ENCODE measurements at regions not wholly inside any gene's neighbourhood (a gene's known extent, or its start where the extent isn't known, plus 50 kb on each side); places are given as distances from the start of the nearest gene placed in this dataset.
"Not testable (repeated sequence)": the region's sequence is repeated elsewhere in the genome, so short reads cannot be mapped to it uniquely, and the experiment has no call there.

- H3K9me3 ChIP-seq (ENCODE audit: insufficient read depth, low read depth, low read length); DNase-seq; H3K4me1 ChIP-seq (ENCODE audit: control insufficient read depth in 1 of 2, insufficient read depth in 2 of 2, low read length in 2 of 2); H3K23ac ChIP-seq (ENCODE audit: low read length); H3K79me2 ChIP-seq (ENCODE audit: control insufficient read depth, insufficient read depth, low read length, poor library complexity); H3K36me3 ChIP-seq (ENCODE audit: control insufficient read depth in 1 of 2, insufficient read depth in 2 of 2, low read length in 2 of 2); H2BK120ac ChIP-seq (ENCODE audit: insufficient read depth, low read length, poor library complexity); H3K27me3 ChIP-seq (ENCODE audit: insufficient read depth, low read length); H3K9ac ChIP-seq (ENCODE audit: low read length); H3K14ac ChIP-seq (ENCODE audit: low read length); H3K79me1 ChIP-seq (ENCODE audit: low read length); H3K4ac ChIP-seq (ENCODE audit: low read depth, low read length); H2BK5ac ChIP-seq (ENCODE audit: low read depth, low read length, poor library complexity); H3K27ac ChIP-seq (ENCODE audit: low read depth, low read length); H2BK12ac ChIP-seq (ENCODE audit: low read length); H3K18ac ChIP-seq (ENCODE audit: low read length); H2AFZ ChIP-seq (ENCODE audit: insufficient read depth, low read length, poor library complexity); H3K4me2 ChIP-seq (ENCODE audit: low read length); H4K8ac ChIP-seq (ENCODE audit: low read depth, low read length); H2AK5ac ChIP-seq (ENCODE audit: low read length); H3K4me3 ChIP-seq (ENCODE audit: low read depth, low read length); H4K91ac ChIP-seq (ENCODE audit: low read depth, low read length); H4K12ac ChIP-seq (ENCODE audit: low read depth, low read length): not testable (repeated sequence)
- no CpG with 5 or more reads among the region's 23 CpGs for WGBS (ENCODE audit: extremely low coverage, insufficient coverage, insufficient read length)
Observed at GRCh38 chr16:31975826-31976419, 102.3 kb downstream of the ZNF267 start.

DNA sequence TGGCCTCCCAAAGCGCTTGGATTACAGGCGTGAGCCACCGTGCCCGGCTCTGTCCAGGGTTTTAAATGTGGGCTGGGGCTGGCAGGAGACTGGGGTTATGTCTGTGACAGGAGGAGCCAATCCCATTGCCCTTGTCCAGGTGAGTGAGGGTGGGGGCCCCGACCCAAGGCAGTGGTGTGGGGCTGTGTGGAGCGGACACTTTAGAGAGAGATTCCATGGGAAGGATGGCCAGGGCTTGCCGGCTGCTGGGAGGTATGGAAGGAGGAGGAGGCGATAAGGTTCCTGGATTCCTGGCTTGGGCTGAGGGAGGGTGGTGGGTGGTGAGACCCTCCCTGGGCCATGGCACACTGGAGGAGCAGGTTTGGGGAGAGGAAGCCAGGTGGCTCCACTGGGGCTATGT, 104.9 kb downstream of the ZNF267 start:
- H3K4me2 ChIP-seq (ENCODE audit: low read length); H3K14ac ChIP-seq (ENCODE audit: low read length); DNase-seq; H3K36me3 ChIP-seq (ENCODE audit: control insufficient read depth in 1 of 2, insufficient read depth in 2 of 2, low read length in 2 of 2); H2AK5ac ChIP-seq (ENCODE audit: low read length); H3K79me1 ChIP-seq (ENCODE audit: low read length); H3K79me2 ChIP-seq (ENCODE audit: control insufficient read depth, insufficient read depth, low read length, poor library complexity); H2AFZ ChIP-seq (ENCODE audit: insufficient read depth, low read length, poor library complexity); H3K23ac ChIP-seq (ENCODE audit: low read length); H3K9ac ChIP-seq (ENCODE audit: low read length); H4K91ac ChIP-seq (ENCODE audit: low read depth, low read length); H3K4me1 ChIP-seq (ENCODE audit: control insufficient read depth in 1 of 2, insufficient read depth in 2 of 2, low read length in 2 of 2); H2BK120ac ChIP-seq (ENCODE audit: insufficient read depth, low read length, poor library complexity); H3K4ac ChIP-seq (ENCODE audit: low read depth, low read length); H2BK5ac ChIP-seq (ENCODE audit: low read depth, low read length, poor library complexity); H3K4me3 ChIP-seq (ENCODE audit: low read depth, low read length); H3K9me3 ChIP-seq (ENCODE audit: insufficient read depth, low read depth, low read length); H4K12ac ChIP-seq (ENCODE audit: low read depth, low read length); H3K18ac ChIP-seq (ENCODE audit: low read length); H3K27ac ChIP-seq (ENCODE audit: low read depth, low read length); H4K8ac ChIP-seq (ENCODE audit: low read depth, low read length); H3K27me3 ChIP-seq (ENCODE audit: insufficient read depth, low read length); H2BK12ac ChIP-seq (ENCODE audit: low read length): not testable (repeated sequence)
- WGBS (ENCODE audit: extremely low coverage, insufficient coverage, insufficient read length), result no CpG with 5 or more reads among the region's 8 CpGs

DNA sequence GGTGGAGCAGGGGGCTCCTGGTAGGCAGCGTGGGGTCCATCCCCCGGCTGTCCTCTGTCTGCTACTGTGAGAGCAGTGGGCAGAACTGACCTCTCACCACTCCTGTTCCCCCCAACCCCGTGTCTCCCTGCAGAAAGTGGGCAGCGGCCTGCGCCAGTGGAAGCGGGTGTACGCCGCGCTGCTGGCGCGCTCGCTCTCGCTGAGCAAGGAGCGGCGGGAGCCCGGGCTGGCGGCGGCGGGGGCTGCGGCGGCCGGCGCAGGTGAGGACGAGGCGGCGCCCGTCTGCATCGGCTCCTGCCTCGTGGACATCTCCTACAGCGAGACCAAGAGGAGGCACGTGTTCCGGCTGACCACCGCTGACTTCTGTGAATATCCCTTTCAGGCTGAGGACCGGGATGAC, 108.1 kb downstream of the ZNF267 start:
- not testable (repeated sequence) for H3K23ac ChIP-seq (ENCODE audit: low read length); H3K4me2 ChIP-seq (ENCODE audit: low read length); H4K91ac ChIP-seq (ENCODE audit: low read depth, low read length); H3K9ac ChIP-seq (ENCODE audit: low read length); H4K8ac ChIP-seq (ENCODE audit: low read depth, low read length); DNase-seq; H3K27ac ChIP-seq (ENCODE audit: low read depth, low read length); H3K14ac ChIP-seq (ENCODE audit: low read length); H3K79me1 ChIP-seq (ENCODE audit: low read length); H3K36me3 ChIP-seq (ENCODE audit: control insufficient read depth in 1 of 2, insufficient read depth in 2 of 2, low read length in 2 of 2); H2BK120ac ChIP-seq (ENCODE audit: insufficient read depth, low read length, poor library complexity); H2BK12ac ChIP-seq (ENCODE audit: low read length); H3K4ac ChIP-seq (ENCODE audit: low read depth, low read length); H3K4me3 ChIP-seq (ENCODE audit: low read depth, low read length); H3K9me3 ChIP-seq (ENCODE audit: insufficient read depth, low read depth, low read length); H2AFZ ChIP-seq (ENCODE audit: insufficient read depth, low read length, poor library complexity); H4K12ac ChIP-seq (ENCODE audit: low read depth, low read length); H3K18ac ChIP-seq (ENCODE audit: low read length); H3K79me2 ChIP-seq (ENCODE audit: control insufficient read depth, insufficient read depth, low read length, poor library complexity); H2BK5ac ChIP-seq (ENCODE audit: low read depth, low read length, poor library complexity); H2AK5ac ChIP-seq (ENCODE audit: low read length); H3K4me1 ChIP-seq (ENCODE audit: control insufficient read depth in 1 of 2, insufficient read depth in 2 of 2, low read length in 2 of 2); H3K27me3 ChIP-seq (ENCODE audit: insufficient read depth, low read length)
- no CpG with 5 or more reads among the region's 34 CpGs for WGBS (ENCODE audit: extremely low coverage, insufficient coverage, insufficient read length)

- not testable (repeated sequence) for H3K27ac ChIP-seq (ENCODE audit: low read depth, low read length); H3K27me3 ChIP-seq (ENCODE audit: insufficient read depth, low read length); H2BK120ac ChIP-seq (ENCODE audit: insufficient read depth, low read length, poor library complexity); H3K4me3 ChIP-seq (ENCODE audit: low read depth, low read length); H3K4me2 ChIP-seq (ENCODE audit: low read length); H4K8ac ChIP-seq (ENCODE audit: low read depth, low read length); H4K91ac ChIP-seq (ENCODE audit: low read depth, low read length); H3K79me2 ChIP-seq (ENCODE audit: control insufficient read depth, insufficient read depth, low read length, poor library complexity); H2BK12ac ChIP-seq (ENCODE audit: low read length); H3K14ac ChIP-seq (ENCODE audit: low read length); H3K23ac ChIP-seq (ENCODE audit: low read length); H3K9ac ChIP-seq (ENCODE audit: low read length); H3K4ac ChIP-seq (ENCODE audit: low read depth, low read length); H2BK5ac ChIP-seq (ENCODE audit: low read depth, low read length, poor library complexity); H4K12ac ChIP-seq (ENCODE audit: low read depth, low read length); H3K36me3 ChIP-seq (ENCODE audit: control insufficient read depth in 1 of 2, insufficient read depth in 2 of 2, low read length in 2 of 2); H3K9me3 ChIP-seq (ENCODE audit: insufficient read depth, low read depth, low read length); H3K18ac ChIP-seq (ENCODE audit: low read length); DNase-seq; H2AK5ac ChIP-seq (ENCODE audit: low read length); H3K4me1 ChIP-seq (ENCODE audit: control insufficient read depth in 1 of 2, insufficient read depth in 2 of 2, low read length in 2 of 2); H2AFZ ChIP-seq (ENCODE audit: insufficient read depth, low read length, poor library complexity); H3K79me1 ChIP-seq (ENCODE audit: low read length)
- no CpG with 5 or more reads among the region's 8 CpGs for WGBS (ENCODE audit: extremely low coverage, insufficient coverage, insufficient read length)
Observed at GRCh38 chr16:31982986-31983385, 109.4 kb downstream of the ZNF267 start.

Data from trophoblast cell (in vitro differentiated cells and primary cell).